HG02798 (cell line): ENCODE measurements at regions not wholly inside any gene's neighbourhood (a gene's known extent, or its start where the extent isn't known, plus 50 kb on each side); places are given as distances from the start of the nearest gene placed in this dataset.

ENCODE experiments used
- ATAC-seq: cut with Tn5 transposase; IDR thresholded peaks from one replicate; pipeline ENCODE4 v1.9.1; 2021; ENCODE audit warnings: mild to moderate bottlenecking; ENCODE audit not compliant: unreplicated experiment, poor library complexity

DNA sequence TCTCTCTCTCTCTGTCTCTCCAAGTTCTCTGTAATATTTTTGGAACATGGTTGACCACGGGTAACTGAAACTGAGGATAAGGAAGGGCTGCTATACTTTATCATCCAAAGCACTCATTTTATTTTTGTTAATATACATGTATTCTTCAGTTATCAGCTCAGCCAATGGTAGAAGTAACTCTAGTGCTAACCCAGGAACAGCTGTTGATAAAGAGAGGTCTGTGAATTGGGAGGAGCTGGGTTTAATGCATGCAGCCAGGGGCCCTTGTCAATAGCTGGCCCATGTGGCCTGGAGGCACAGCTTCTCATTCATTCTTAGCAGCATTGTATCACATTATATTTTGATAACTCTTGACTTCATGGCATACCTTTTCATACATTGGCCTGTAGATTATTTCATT, 401.6 kb downstream of the EPHA4 start:
- no peak for ATAC-seq

DNA sequence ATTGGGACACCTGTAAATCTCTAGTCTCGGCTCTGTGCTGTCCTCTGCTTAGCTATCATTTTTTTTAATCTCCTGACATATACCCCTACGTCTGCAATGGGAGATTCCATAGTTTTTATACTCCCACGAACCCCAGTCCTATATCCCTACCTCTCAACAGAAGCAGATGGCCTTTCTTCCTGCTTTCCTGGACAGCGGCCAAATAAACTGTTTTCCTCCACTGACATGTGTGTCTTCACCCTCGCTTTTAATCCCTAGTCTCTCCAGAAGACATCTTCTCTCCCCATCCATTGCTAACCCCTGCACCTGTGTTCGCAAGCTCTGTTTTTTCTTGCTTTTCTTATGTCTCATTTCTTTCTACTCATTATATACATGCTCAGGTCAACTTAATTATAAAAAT, 395.4 kb downstream of the EPHA4 start:
- ATAC-seq, result no peak

DNA sequence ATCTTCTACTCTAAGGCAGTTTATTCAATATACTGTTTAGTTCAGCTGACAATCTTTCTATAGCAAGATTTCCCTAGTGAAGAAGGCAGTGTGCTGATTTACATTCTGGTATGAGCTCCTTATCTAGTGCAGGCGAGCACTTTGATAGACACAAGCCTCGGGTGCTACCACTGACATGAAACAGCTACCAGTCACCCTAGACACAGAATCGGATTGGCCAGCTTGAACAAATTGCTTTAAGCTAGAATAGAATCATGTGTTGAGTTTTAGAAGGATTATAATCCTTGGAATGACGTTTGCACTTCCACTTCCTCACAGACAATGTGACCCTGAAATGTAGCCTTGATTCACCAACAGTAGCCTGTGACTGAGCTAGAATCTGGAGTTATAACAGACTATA, 394.0 kb downstream of the EPHA4 start:
- ATAC-seq, result no peak

DNA sequence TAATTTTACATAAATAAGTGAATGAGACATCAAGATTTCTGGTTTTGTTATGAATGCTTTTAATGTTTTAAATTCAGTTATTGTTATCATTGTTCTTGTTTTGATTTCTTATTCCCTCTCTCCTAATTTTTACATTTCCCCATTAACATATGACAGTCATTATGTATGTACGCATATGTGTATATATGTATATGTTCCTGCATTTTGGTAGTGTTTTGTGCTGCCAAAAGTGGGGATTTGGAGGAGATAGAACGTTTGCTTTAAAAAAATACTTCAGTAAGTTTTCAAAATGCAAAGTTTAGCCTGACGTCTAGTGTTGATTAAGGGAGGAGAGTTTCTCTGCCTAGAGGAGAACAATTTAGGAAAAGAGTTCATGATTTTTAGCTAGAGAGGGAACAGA, 385.2 kb downstream of the EPHA4 start:
- ATAC-seq, result no peak

DNA sequence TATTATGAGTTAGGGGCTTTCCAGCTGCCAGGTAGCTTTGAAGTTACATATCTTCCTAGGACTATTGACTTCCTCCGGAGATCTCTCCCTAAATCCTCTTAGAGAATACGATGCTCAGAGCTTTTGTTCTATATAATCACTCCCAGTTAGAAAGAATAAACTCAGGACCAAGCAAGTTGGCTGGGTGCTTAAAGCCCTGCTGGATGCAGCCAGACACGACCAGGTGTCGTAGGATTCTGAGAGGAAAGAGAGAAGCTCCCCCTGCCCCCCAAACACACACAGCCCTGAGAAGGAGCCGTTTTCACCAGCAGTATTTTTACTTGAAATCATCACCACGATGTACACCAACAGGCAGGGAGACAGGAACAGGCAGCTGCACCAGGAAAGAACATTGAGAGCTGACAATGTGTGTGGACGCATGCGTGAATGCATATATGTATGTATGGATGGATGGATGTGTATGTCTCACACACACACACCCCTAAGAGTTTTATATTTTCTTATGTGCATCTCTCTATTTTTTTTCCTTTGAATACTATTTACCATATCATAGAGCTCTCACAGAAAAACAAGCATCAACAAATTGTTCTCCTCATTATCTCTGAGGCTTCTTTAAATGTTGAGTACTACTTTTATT, 382.6 kb downstream of the EPHA4 start:
- ATAC-seq, result no peak

DNA sequence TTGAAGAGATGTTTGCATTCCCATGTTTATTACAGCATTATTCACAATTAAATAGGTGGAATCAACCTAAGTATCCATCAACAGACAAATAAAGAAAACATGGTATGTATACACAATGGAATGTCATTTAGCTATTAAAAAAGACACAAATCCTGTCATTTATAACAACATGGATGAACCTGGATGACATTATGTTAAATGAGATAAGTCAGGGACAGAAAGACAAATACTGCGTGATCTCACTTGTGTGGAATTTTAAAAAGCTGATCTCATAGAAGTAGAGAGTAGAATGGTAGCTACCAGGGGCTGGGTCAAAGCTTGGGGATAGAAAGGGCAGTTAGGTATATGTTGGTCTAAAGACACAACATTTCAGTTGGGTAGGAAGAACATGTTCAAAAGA, 376.3 kb downstream of the EPHA4 start:
- no peak for ATAC-seq

DNA sequence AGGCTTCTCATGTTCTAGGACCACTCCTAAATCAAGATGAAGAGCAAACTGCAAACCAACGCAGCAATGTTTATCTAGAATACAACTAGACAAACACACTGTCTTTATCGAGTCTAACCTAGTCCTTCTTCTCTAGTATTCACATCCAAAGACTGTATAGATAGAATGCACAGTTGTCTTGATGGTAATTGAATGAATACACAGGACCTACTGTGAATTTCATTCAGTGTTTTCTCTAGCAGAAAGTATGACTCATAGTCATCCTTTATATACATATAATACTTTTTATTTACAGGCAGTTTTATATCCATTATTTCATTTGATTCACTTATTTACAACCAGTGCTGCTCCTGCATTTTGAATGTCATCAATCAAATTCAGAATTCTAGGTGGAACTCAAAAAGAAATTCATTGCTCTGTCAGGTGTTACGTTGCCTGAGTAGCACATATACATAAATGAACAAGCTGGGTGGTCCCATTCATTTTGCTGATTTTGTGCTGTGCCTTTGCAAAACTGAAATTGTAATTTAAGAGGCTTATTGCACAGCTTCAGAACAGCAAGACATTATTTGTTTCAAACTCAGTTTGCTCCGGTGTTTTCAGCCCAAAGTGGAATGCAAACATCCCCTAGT, 374.8 kb downstream of the EPHA4 start:
- no peak for ATAC-seq

DNA sequence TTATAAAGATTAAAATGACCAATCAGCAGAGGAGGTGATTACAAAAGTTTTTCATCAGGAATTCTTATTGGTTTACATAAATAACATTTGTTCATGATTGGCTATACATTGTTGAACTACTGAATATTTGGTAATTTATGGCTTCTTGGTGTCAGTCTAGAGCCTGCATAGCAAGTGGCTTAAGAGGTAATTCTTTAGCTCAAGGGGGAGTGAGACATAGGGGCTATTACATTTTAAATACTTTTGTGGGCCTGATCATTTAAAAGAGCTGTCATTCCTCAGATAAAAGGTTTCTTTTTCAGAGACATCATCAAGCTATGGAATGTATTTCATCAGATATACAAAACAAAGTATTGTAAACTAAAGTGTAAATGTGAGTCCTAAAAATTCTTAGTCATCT, 373.8 kb downstream of the EPHA4 start:
- ATAC-seq, result no peak

DNA sequence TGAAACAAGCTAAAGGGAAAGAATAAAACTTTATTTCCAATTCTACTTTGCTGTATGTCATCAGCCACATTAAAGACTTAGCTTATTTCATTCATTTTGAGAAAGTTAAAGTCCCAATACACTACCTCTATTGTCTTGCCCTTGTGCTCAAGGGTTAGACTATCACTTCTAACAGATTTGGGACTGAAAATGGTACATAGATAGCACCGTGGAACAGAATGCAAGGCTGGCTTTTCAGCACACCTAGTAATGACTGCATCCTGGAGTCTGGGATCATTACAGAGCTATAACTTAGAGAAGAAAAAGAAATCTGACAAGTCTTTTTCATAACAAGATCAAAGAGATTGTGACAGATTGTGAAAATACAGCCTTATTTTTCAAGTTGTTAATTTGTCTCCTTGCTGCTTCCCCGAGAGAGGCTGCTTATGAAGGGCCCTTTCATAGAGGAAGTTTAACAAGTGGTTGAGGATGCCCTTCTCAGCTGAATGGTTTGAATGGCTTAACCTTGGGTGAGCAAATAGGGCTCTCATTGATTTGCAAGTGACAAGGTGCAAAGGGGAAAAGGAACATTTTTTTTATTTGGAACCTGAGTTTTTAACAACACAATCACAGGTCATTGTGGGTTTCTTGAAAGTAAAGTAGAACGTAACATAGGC, 371.8 kb downstream of the EPHA4 start:
- ATAC-seq, result no peak

DNA sequence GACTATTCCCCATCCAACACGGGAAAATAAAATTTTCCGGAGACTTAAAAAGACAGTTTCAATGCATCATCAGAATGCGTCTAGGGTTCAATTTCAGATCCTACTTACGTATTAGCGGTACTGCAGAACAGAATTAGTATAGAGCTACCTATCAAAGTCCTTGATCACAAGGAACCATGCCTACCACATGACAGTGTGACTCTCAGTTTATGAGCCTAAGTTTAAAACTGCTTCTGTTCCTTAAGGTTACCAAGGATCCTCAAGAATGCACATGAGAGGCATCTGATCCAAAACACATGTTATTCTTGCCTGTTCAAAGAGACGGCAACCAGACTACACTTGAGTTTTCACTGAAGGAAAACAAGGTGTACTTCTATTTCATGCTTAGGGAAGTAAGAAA, 369.7 kb downstream of the EPHA4 start:
- no peak for ATAC-seq

DNA sequence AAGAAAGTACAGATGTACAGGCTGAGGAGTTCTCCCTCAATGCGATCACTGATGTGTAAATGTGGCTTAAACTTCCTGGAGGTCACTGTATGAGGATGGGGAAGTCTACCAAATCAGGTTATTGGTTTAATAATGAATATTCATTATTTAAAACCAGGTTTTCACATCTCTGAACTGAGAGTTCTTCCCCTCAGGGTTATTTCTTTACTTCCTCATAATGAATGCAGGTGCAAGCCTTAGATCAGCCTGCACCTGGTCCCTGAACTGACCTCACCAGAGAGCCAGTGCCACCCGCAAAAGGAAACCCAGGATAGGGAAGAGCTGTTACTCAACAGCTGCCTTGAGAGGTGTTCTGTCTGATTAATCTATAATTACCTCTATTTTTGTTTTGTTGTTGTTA, 369.0 kb downstream of the EPHA4 start:
- ATAC-seq, result peak; percentile 88

DNA sequence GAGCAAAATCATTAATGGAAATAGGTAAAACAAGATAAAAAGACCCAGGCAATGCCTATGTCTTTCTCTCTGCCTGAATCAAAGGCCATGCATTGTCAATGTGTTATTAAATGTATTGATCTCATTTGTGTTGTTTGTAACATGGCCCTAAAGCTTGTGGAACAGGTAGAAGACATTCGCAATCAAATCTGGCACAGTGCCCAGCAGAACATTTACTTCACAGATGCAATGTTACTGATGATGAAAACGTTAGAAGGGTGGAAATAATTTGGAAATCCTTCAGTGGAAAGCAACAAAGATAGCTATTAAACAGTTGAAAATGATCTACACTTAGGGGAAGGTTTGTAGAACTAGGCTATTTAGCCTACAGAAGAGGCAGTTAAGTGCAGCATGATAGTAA, 368.2 kb downstream of the EPHA4 start:
- ATAC-seq, result no peak

DNA sequence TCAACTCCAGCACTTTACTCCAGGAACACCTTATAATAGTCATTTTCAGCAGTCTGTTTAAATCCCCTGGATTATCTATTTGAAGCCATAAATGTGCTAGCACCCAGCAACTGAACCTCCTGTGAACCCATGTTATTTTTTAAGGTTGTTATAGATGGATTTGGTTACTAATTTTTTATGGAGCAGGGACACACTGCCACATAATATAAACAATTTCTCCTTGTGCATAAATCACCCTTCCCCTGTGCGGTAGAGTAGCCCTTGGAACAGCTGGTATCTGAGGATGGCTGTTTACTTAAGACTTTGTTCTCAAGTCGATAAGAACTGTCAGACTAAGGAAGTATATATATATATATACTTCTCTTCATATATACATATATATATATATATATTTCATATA, 367.4 kb downstream of the EPHA4 start:
- ATAC-seq, result no peak

DNA sequence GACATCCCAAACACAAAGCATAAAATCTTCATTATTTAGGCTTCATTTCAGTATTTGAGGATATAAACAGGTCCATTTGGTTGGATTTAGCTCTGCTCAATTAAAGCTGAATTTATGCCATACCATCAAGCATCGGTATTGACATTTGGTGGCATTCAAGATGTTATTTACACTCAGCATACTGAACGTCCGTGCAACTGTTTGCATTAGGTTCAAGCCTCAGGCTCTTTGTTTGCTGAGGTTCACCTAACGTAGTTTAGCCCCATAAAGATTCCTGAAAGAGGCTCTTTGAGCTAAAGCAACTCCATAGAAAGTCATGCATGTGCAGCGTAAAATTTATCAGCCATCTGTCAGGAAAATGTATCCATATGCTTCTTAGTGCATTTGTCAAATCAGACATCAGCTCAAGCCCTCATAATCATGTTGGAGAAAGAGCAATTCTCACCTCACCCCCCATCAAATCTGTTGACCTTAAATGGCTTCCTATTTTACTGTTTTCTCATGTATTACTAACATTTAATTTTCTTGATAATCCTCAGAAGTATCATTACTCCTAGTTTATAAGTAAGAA, 366.9 kb downstream of the EPHA4 start:
- ATAC-seq, result no peak

DNA sequence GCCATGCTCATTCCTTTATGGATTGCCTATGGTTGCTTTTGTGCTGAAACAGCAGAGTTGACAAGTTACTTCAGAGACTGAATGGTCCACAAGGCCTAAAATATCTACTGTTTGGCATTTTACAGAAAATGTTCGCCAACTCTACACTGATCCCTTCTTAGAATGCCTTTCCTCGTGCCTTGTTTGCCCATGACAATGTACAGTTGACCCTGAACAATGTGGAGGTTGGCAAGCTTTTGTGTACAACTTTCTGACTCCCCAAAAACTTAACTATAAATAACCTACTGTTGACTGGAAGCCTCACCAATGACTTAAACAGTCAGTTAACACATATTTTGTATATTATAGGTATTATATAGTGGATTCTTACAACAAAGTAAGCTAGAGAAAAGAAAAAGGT, 361.4 kb downstream of the EPHA4 start:
- no peak for ATAC-seq

DNA sequence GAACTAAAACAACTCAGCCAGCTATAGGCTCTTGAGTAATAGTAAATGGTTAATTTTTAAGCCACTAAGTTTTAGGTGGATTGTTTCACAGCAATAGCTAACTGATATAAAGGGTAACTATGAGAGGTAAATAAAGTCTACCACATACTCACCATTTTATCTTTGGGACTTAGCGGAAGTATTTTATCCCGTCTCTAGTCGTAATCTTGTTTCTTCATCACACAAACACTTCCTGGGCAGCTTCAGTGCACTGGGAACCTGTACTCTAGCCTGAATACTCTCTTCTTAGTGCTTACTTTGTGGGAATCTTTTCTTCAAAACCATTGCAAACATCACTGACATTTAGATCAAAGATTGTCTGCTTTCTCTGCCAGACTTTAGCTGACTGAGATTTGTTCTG, 360.5 kb downstream of the EPHA4 start:
- ATAC-seq, result no peak

DNA sequence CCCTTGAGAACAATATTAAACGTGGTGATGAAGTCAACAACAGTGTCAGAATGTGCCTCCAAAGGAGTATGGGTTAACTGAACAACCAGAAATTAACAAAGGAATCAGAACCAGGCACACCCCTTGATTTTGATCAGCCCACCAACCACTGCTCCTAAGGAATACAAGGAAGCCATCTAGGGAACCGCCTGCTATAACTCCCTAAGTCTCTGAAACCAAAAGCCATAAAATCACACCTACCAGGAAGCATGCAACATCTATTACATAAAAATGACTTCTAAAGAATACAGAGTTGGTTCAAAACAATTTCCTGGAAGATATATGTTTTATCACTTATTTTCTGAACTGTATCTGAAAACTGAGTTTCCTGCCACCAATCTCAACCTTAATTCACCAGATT, 360.0 kb downstream of the EPHA4 start:
- ATAC-seq, result no peak

DNA sequence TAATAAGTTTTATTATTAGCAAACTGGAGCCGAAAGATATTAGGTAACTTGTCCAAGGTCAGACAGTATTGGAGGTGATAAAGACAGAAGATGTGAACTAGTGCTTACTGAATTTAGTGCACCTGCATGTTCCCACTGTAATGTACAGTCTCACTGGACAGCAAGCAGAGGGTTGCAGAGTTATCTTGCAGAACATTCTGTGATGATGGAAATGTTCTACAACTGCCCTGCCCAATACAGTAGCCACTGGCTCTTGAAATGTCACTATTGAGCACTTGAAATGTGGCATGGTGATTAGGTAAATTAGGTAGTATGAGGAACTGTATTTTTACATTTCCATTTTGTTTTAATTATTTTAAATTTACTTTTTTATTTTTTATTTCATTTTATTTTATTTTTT, 356.6 kb downstream of the EPHA4 start:
- no peak for ATAC-seq

DNA sequence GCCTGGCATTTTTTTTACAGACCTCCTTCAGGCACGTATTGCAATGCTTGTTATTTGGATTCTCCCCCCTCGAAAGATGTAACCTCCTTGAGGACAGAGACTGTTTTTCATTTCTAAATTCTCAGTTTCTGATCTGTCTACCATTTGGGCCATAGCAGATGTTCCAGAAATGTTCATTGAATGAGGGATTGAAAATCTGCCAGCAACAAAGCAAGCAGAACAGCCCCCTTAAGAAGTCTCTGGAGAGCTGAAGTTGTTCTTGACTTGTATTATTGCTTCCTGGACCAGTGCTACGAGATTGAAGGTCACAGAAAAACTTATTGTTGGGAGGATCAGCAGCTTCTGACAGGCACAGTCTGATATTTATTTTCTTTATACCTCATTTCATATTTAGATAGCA, 355.5 kb downstream of the EPHA4 start:
- ATAC-seq, result no peak

DNA sequence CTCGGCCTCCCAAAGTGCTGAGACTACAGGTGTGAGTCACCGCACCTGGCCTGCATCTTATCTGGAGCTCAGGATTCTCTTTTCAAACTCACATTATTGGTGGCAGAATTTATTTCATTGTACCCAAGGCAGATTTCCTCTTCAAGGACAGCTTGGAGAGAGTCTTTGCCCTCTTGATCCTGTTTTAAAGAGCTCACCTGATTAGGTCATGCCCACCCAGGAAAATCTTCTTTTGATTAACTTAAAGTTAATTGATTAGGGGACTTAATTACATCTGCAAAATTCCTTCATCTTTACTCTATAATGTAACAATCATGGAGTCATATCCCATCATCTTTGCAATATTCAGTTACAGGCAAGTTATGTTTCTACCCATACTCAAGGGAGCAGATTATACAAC, 346.4 kb downstream of the EPHA4 start:
- ATAC-seq, result no peak

DNA sequence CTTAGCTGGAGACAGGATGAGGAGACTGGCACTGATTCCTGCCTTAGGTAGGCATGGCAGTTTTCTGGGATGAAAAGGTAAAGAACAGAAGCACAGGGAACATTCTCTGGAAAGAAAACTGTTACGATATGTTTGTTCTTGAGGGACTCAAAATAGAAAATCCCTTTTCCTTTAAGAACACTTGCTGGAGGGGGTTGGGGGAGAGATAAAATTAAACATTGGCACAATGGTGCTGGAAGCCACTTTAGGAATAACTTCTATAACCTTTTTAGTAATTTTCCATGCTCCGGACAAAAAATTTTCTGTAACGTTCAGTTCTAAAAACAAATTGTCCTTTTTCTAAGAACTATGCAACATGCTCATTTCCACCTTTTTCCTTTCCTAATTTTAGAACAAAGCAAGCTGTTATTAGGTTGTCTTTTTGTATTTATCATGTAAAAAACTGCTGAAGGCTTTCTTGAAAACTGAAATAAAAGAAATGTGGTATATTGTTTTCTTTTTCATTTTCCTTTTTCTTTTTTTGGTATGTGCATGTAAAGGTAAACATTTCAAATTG, 343.8 kb downstream of the EPHA4 start:
- ATAC-seq, result no peak
